ENCODE measurements at regions not wholly inside any gene's neighbourhood (a gene's known extent, or its start where the extent isn't known, plus 50 kb on each side); places are given as distances from the start of the nearest gene placed in this dataset.
"Not testable (repeated sequence)": the region's sequence is repeated elsewhere in the genome, so short reads cannot be mapped to it uniquely, and the experiment has no call there.

DNA sequence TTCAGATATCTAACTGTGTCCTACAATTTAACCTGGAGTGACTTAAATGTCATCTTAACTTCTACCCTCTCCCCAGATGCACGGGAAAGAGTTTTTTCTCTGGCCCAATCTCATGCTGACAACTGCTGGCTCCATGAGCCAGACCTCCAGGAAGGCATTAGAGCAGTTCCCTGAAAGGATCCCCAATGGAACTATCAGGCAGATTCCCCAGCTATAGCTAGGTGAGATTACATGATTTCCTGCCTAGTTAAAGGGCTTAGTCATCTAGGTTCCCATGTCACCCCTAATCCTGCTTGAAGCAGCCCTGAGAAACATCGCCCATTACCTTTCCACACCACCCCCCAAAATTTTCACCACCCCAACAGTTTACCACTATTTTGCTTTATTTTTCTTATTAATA is 373.5 kb upstream of the TRPC7 start:
- no peak for DNase-seq

GRCh38 chr5:136736021-136736420 is 370.7 kb upstream of the TRPC7 start:
- DNase-seq, result no peak

- not testable (repeated sequence) for DNase-seq
These were observed 370.3 kb upstream of the TRPC7 start for GRCh38 chr5:136735611-136736010.

DNA sequence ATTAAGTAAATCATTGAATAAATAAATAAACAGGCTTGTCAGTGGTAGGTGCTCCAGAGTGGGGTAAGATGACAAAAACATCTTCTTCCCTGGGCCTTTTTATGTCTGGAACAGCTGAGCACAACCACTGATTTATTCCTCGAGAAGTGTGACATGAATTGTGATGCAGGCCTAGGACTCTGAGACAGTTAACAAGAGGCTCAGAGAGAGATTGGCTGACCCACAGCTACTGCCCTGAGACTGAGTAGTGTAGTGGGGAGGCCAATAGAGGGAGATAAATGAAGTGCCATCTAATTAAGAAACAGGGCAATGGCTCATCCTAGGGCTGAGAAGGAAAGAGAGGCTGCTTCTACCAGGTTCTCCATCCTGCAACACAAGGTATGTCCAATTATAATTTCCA is 369.3 kb upstream of the TRPC7 start:
- DNase-seq, result no peak

DNA sequence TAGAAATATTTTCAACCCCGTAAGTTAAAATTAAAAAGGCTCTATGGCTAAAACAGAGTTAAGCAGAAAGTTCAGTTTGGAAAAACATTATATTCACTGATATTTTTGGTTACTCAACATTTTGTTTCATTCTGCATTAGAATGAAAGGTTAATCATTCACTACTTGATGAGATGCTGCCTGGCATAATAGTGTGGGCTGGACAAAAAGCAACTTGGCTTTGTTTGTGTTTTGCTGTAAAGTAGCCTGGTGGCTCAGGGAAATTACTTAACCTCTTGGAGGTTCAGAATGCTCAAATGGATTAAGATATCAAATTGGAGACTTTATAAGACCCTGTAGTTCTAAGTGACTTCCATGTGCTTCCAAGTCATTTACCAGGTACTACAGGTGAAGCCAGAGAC is 367.4 kb upstream of the TRPC7 start:
- DNase-seq, result no peak

GRCh38 chr5:136731241-136731900 is 366.0 kb upstream of the TRPC7 start:
- no peak for DNase-seq

DNA sequence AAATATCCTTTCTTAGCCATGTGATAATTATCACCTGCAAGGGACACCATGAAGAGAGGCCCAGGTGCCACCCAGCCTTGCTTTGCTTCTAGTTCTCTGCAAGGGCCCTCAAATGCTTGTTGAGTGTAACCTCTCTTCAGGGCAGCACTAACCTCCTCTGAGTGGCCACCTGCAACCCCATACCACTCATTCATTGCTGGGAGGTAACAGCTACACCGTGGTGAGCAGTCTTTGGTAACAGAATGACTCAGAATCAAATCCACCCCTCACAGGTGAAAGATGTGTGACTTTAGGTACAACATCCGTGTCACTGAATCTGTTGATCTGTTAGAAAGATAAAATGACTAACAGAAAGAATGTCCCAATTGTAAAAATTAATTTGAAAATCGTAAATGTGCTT is 365.1 kb upstream of the TRPC7 start:
- no peak for DNase-seq

- DNase-seq, result no peak
These were observed 364.6 kb upstream of the TRPC7 start for GRCh38 chr5:136729901-136730355.

- DNase-seq, result no peak
These were observed 361.2 kb upstream of the TRPC7 start for GRCh38 chr5:136726506-136726905.

DNA sequence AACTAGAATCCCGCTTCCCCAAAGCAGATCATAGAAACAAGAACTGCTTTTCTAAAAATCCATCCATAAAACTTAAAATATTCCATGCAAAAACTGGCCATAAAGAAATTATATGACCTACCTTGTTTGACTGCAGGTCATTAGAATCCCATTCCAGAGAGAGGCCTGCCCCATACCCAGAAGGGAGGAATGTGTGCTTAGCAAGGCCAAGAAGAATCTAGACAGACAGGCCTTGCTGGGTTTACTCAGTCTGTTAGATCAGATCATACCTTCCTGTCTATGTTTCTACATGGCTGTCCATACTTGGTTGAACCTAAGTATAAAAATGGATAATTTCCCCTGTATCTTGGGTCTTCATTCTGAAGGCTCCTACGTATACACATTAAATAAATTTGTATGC is 358.8 kb upstream of the TRPC7 start:
- no peak for DNase-seq

GRCh38 chr5:136722581-136722980 is 357.2 kb upstream of the TRPC7 start:
- no peak for DNase-seq

DNA sequence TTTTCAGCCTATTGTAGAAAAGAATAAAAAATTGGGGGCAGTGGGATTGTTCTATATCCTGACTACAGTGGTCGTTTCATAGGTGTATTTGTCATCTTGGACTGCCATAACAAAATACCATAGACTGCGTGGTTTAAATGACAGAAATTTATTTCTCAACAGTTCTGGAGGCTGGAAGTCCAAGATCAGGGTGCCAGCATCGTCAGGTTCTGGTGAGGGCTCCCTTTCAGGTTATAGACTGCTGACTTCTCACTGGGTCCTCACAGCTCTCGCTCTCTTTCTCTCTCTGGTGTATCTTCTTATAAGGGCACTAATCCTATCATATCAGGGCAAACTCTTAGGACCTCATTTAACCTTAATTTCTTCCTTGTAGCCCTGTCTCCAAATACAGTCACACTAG is 356.7 kb upstream of the TRPC7 start:
- DNase-seq, result no peak

- no peak for DNase-seq
These were observed 355.3 kb upstream of the TRPC7 start for GRCh38 chr5:136720674-136721073.

DNA sequence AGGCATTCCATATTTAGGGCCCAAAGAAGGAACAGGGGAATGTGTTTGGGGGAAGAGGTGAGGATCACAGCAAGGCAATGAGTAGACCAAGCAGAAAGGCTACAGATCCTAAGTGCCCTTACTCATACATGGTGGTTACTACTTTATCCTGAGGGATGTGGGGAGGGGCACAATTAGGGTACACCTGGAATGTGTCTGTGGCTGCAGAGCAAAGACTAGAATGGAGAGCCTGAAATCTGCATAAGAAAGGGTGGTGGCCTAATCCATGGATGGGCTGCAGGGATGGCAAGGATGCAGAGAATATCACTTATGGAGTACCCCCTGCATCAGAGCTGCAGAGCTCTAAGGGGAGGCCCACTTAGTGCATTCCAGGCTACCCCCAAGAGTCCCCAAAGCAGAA is 352.6 kb upstream of the TRPC7 start:
- DNase-seq, result no peak

DNA sequence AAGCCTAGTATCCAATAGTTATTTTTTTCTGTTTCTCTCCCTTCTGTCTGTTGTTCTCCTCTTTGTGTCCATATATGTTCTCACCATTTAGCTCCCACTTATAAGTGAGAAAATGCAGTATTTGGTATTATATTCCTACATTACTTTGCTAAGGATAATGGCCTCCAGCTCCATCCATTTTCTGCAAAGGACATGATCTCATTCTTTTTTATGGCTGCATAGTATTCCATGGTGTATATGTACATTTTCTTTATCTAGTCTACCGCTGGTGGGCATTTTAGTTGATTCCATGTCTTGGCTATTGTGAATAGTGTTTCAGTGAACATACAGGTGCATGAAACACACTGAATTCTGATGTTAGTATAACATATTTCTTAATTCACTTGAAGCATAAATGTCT is 348.9 kb upstream of the TRPC7 start:
- DNase-seq, result no peak

GRCh38 chr5:136712628-136713027 is 347.3 kb upstream of the TRPC7 start:
- DNase-seq, result no peak

GRCh38 chr5:136710834-136711233 is 345.5 kb upstream of the TRPC7 start:
- DNase-seq, result no peak

DNA sequence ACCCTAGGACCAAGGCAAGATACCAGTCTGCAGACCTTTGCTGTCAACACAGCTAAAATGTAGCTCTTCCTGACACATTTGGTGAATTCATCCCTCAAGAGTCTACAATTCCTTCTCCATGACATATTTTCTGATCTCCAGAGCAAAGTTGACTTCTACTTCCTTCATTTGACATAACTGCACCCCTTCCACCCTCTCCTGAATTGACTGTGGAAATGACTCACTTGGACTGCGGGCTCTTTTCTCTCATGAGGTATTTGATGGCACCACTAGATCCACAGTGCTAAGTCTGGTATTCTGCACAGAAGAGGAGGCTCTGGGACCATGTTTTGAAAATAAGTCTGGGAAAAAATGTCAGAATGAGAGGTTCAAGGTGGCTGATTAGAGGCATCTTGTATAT is 338.4 kb upstream of the TRPC7 start:
- no peak for DNase-seq

DNA sequence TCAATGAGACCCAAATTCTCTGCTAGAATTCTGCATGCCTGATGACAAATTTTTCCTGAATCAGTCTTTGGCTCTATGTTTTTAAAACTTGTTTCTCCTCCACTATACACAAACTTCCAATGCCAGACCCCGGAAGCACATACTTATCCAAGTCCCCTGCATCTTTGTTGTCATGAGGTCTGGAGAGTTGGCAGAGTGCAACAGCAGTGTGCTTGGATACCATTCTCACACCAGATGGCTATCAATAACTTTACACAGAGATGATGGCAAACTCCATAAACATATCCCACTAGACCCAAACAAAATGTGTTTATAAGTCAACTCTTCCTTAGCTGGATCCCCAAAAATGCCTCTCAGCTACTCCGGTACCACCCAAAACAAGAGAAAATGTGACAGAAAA is 337.7 kb upstream of the TRPC7 start:
- DNase-seq, result no peak

- DNase-seq, result no peak
These were observed 335.8 kb upstream of the TRPC7 start for GRCh38 chr5:136701191-136701590.

DNA sequence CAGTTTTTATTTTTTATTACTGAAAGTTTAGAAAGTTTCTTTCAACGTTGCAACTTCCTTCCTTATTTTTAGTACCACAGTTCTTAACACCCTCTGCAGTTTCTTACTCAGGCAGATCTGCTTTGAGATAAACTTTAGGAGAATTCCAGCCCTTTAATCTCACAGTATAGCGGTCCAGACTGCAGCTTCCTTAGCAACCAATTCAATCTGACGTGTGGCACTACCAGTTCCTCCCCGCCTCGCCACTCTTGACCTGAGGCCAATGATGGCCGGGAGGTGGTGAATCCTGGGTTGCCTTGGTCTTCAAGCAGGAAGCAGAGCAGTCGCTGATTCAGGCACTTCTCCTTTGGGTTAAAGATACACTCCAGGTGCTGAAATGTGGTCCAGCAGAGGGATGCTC is 334.3 kb upstream of the TRPC7 start:
- DNase-seq, result no peak

DNA sequence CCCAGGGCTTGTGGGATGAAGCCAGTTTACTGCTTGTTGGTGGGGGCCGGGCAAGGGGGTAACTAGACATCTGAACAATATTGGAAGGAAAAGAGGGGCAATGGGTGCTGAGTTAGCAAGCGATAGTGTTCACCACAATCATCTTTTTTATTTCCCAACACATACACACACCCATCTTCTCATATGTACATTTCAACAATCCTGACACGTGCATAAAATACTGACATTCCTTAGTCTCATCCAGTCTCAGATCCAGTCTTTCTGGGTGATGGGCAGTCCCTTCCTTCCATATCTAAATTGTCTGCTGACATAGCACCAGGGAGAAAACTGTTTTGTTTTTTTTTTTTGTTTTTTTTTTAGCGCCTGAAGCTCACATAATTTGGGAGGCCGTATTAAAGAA is 333.6 kb upstream of the TRPC7 start:
- DNase-seq, result no peak

DNA sequence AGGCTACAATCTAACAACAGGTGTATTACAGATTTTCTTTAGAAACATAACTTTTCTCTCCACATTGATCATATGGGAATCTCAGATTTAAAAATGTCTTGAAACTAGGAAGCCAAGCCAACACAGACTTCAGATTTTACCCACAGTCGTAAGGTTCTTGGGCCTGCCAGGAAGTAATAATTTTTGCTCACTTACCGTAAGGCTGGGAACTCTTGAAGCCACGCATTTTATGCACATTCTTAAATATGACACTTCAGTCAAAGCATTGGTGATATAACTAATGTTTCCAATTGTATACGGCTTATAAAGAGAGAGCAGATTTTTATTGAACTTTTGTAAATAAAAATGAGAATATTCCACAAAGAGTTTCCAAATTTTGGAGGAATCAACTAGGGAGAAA is 328.9 kb upstream of the TRPC7 start:
- DNase-seq, result no peak

- no peak for DNase-seq
These were observed 324.2 kb upstream of the TRPC7 start for GRCh38 chr5:136689552-136689951.

DNA sequence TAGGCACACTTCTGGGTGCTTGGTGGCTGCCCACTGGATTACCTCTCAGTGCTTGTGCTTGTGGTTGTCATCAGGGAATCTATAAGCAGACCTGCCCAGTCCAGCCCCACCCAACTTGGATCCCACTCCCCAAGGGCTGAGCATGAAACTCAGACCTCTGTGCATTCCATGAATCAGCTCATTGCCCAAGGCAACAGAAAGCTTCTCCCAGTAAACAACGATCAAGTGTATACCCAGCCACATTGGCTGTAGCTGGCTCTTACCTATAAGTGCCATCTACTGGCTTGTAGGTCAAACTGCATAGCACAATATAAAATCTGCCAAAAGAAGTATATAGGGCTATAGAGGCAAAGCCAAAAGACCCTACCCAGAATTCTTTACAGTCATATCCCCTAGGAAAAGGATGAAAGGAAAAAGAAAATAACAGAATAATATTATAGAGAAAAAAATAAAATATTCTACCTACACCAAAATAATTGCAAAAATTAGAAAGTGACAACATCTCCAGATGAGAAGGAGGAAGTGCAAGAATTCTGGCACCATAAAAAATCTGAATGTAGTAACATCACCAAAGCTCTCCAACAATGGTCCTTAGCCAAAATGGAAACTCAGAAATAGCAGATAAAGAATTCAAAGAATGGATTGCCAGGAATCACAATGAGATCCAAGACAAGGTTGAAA is 321.0 kb upstream of the TRPC7 start:
- DNase-seq, result peak in 1 of 2 donors; percentile 5

All from CD4-positive, alpha-beta T cell treated with Interleukin-4 for 1 hour (primary cell).